Mammary epithelial cell (primary cell): ENCODE measurements at regions not wholly inside any gene's neighbourhood (a gene's known extent, or its start where the extent isn't known, plus 50 kb on each side); places are given as distances from the start of the nearest gene placed in this dataset.

Source experiments
- CTCF ChIP-seq, 2 donors: IDR thresholded peaks in 1 of 2; conservative IDR thresholded peaks in 1 of 2; 2 replicates each; pipeline ENCODE4 v1.5.1; 2011 to 2012; ENCODE audit warnings: inconsistent platforms in 2 of 2, low read length in 2 of 2, mild to moderate bottlenecking in 2 of 2, control low read depth in 1 of 2, low read depth in 1 of 2; ENCODE audit not compliant: insufficient read depth in 1 of 2; ENCODE audit errors: extremely low read depth in 1 of 2
- EZH2 ChIP-seq: IDR thresholded peaks from 2 replicates; pipeline ENCODE4 v1.6.1; 2012; ENCODE audit warnings: low read length, inconsistent platforms, borderline replicate concordance

GRCh38 chr3:152636651-152637050 lies 198.3 kb upstream of the P2RY1 start:
- TF ChIP-seq CTCF (conservative IDR thresholded peaks at IDR 0.05 in 1 of 2, IDR thresholded peaks at IDR 0.05 in 1 of 2; ENCODE audit: extremely low read depth in 1 of 2, insufficient read depth in 1 of 2, low read depth in 1 of 2, low read length in 2 of 2): no peak
- TF ChIP-seq EZH2: no peak
